HFF-Myc (cell line): ENCODE measurements at regions not wholly inside any gene's neighbourhood (a gene's known extent, or its start where the extent isn't known, plus 50 kb on each side); places are given as distances from the start of the nearest gene placed in this dataset.
A peak's percentile ranks its signal among the peaks of the same experiment; 100 is the strongest.

ENCODE experiments used
- DNase-seq: peaks from one replicate; pipeline ENCODE4 v3.0.0-alpha.2; 2011; ENCODE audit warnings: low read depth; ENCODE audit errors: extremely low read depth
- H3K4me3 ChIP-seq: replicated peaks from 2 replicates; pipeline ENCODE4 v1.5.1; 2011; ENCODE audit warnings: low read depth, mild to moderate bottlenecking, control low read depth, low read length
- CTCF ChIP-seq: IDR thresholded peaks from 2 replicates; pipeline ENCODE4 v1.5.1; 2012; ENCODE audit warnings: mild to moderate bottlenecking, low read depth, low read length, control low read depth; ENCODE audit errors: missing control alignments

- DNase-seq, result no peak
- no peak for TF ChIP-seq CTCF
- no peak overlapping the region for H3K4me3 ChIP-seq
Measured at GRCh38 chr3:98999675-99000074, 98.2 kb upstream of the DCBLD2 start.

GRCh38 chr3:98994128-98994762 is 92.8 kb upstream of the DCBLD2 start:
- DNase-seq, result peak; percentile 35
- no peak overlapping the region for H3K4me3 ChIP-seq
- TF ChIP-seq CTCF, result peak; percentile 53

- H3K4me3 ChIP-seq, result no peak overlapping the region
- DNase-seq, result no peak
- TF ChIP-seq CTCF, result peak; percentile 9
Measured at GRCh38 chr3:98991393-98991792, 89.9 kb upstream of the DCBLD2 start.

GRCh38 chr3:98990657-98991056 is 89.2 kb upstream of the DCBLD2 start:
- TF ChIP-seq CTCF, result no peak
- DNase-seq, result no peak
- no peak overlapping the region for H3K4me3 ChIP-seq

GRCh38 chr3:98986073-98986472 is 84.6 kb upstream of the DCBLD2 start:
- peak; percentile 90 for DNase-seq
- no peak overlapping the region for H3K4me3 ChIP-seq
- no peak for TF ChIP-seq CTCF

GRCh38 chr3:98985431-98985830 is 83.9 kb upstream of the DCBLD2 start:
- H3K4me3 ChIP-seq, result no peak overlapping the region
- DNase-seq, result no peak
- no peak for TF ChIP-seq CTCF

- no peak for DNase-seq
- no peak overlapping the region for H3K4me3 ChIP-seq
- no peak for TF ChIP-seq CTCF
Measured at GRCh38 chr3:98984024-98984423, 82.5 kb upstream of the DCBLD2 start.
